Natural killer cell treated with Interleukin-12 subunit alpha and Interleukin-12 subunit beta and Interleukin-15 and Interleukin-18, amount 100 ng/mL, for 72 hours (primary cell): ENCODE measurements at regions not wholly inside any gene's neighbourhood (a gene's known extent, or its start where the extent isn't known, plus 50 kb on each side); places are given as distances from the start of the nearest gene placed in this dataset.

Source experiments
- ATAC-seq, 2 donors: fragments of 150-1000 bp; cut with Tn5 transposase in 1 of 2; sonication (Bioruptor Pico), chemical (Tn5 transposase) in 1 of 2; 2 replicates each; pipeline ENCODE4 v1.10.0; 2021
- DNase-seq: peaks from one replicate; pipeline ENCODE4 v3.0.0; 2022; ENCODE audit warnings: low spot score
- H3K27ac Mint-ChIP-seq, 2 donors: 1 replicate in 1 of 2; 2 replicates in 1 of 2; pipeline ENCODE4 v1.8.0; 2022; ENCODE audit warnings: mixed read lengths in 2 of 2, mild to moderate bottlenecking in 1 of 2, moderate library complexity in 1 of 2
- H3K27me3 Mint-ChIP-seq, 2 donors: 1 replicate in 1 of 2; 2 replicates in 1 of 2; pipeline ENCODE4 v1.8.0; 2022; ENCODE audit warnings: mixed read lengths in 2 of 2
- H3K36me3 Mint-ChIP-seq: one replicate; pipeline ENCODE4 v1.8.0; 2022; ENCODE audit warnings: mixed read lengths
- H3K4me1 Mint-ChIP-seq, 2 donors: 1 replicate in 1 of 2; 2 replicates in 1 of 2; pipeline ENCODE4 v1.8.0; 2022; ENCODE audit warnings: low read depth in 2 of 2, mixed read lengths in 2 of 2, mild to moderate bottlenecking in 1 of 2
- H3K4me3 Mint-ChIP-seq: one replicate; pipeline ENCODE4 v1.8.0; 2022; ENCODE audit warnings: mixed read lengths
- H3K9me3 Mint-ChIP-seq: 2 replicates; pipeline ENCODE4 v1.8.0; 2022; ENCODE audit warnings: mixed read lengths

- Mint-ChIP-seq H3K27ac (no peak overlapping the region), H3K27me3 (peaks cover 0 to 13% of the 10 kb centered on the region in 2 donors), H3K4me1 (peaks cover 6 to 9% of the 10 kb centered on the region in 2 donors), H3K9me3 (no peaks in the 10 kb centered on the region), H3K36me3 (no peaks in the 10 kb centered on the region), H3K4me3 (no peak overlapping the region)
- ATAC-seq (no peak), DNase-seq (no peak)
Observed at GRCh38 chr5:69039829-69040228, 54.0 kb upstream of the SLC30A5 start.

GRCh38 chr5:69042500-69042899 lies 51.3 kb upstream of the SLC30A5 start:
- H3K4me1 Mint-ChIP-seq, result peaks cover 6 to 11% of the 10 kb centered on the region in 2 donors
- peak overlapping the region; percentile 45 to 93 for H3K27ac Mint-ChIP-seq
- H3K4me3 Mint-ChIP-seq, result peak overlapping the region; percentile 87
- ATAC-seq (peak; percentile 29 to 44), DNase-seq (no peak)
- no peaks in the 10 kb centered on the region for H3K9me3 Mint-ChIP-seq
- H3K27me3 Mint-ChIP-seq, result peaks cover 0 to 2% of the 10 kb centered on the region in 2 donors
- H3K36me3 Mint-ChIP-seq, result no peaks in the 10 kb centered on the region

- no peaks in the 10 kb centered on the region for H3K36me3 Mint-ChIP-seq
- peak overlapping the region; percentile 87 for H3K4me3 Mint-ChIP-seq
- H3K27me3 Mint-ChIP-seq, result peaks cover 0 to 2% of the 10 kb centered on the region in 2 donors
- H3K27ac Mint-ChIP-seq, result peak overlapping the region; percentile 45 to 93
- peaks cover 6 to 11% of the 10 kb centered on the region in 2 donors for H3K4me1 Mint-ChIP-seq
- ATAC-seq (peak; percentile 88 to 94), DNase-seq (peak; percentile 83)
- no peaks in the 10 kb centered on the region for H3K9me3 Mint-ChIP-seq
Observed at GRCh38 chr5:69042915-69043654, 50.7 kb upstream of the SLC30A5 start.

- Mint-ChIP-seq H3K27ac (peak overlapping the region; percentile 45 to 93), H3K4me3 (peak overlapping the region; percentile 87), H3K27me3 (peaks cover 0 to 2% of the 10 kb centered on the region in 2 donors), H3K9me3 (no peaks in the 10 kb centered on the region), H3K4me1 (peaks cover 6 to 11% of the 10 kb centered on the region in 2 donors), H3K36me3 (no peaks in the 10 kb centered on the region)
- no peak for DNase-seq
- no peak for ATAC-seq
Observed at GRCh38 chr5:69043655-69043996, 50.2 kb upstream of the SLC30A5 start.
